WI38 (cell line): ENCODE measurements at regions not wholly inside any gene's neighbourhood (a gene's known extent, or its start where the extent isn't known, plus 50 kb on each side); places are given as distances from the start of the nearest gene placed in this dataset.

Experiments
- H3K4me3 ChIP-seq: 2 replicates; pipeline ENCODE4 v1.5.1; 2011; ENCODE audit warnings: low read depth, mild to moderate bottlenecking, control low read depth, low read length
- TF ChIP-seq, protein P1 (sequence below): IDR thresholded peaks from 2 replicates; pipeline ENCODE4 v1.5.1; 2012; ENCODE audit warnings: low read depth, mild to moderate bottlenecking, control low read depth, low read length

DNA sequence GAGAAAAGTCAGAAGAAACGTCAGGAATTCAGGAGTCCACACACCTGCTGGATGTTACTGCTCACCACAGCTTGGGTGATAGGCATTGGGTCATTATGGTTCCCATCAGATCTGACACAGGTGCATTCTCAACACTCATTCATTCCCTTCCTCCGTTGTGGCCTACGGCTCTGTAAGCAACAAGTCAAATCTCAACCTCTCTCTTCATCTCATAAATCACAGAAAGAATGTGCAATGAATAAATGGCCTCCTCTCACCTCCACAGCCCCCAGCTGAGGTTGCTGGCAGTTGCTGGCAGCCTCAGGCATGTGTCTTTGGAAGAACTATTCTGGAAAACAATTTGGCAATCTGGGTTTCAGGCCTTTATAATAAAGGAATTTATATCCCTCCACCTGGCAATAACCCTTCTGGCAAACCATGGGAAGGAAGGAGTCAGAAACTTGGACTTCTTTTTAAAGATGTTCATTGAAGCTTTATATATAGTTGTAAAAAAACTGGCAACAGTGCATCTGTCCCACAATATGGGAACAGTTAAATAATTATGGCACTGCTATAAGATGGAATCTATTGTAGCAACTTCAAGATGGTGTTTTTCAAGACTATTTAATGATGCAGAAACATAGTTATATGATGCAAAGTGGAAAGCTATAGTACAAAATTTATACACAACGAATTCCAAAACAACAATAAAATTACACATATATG, 175.4 kb downstream of the ANAPC1 start:
- TF ChIP-seq, protein P1, sequence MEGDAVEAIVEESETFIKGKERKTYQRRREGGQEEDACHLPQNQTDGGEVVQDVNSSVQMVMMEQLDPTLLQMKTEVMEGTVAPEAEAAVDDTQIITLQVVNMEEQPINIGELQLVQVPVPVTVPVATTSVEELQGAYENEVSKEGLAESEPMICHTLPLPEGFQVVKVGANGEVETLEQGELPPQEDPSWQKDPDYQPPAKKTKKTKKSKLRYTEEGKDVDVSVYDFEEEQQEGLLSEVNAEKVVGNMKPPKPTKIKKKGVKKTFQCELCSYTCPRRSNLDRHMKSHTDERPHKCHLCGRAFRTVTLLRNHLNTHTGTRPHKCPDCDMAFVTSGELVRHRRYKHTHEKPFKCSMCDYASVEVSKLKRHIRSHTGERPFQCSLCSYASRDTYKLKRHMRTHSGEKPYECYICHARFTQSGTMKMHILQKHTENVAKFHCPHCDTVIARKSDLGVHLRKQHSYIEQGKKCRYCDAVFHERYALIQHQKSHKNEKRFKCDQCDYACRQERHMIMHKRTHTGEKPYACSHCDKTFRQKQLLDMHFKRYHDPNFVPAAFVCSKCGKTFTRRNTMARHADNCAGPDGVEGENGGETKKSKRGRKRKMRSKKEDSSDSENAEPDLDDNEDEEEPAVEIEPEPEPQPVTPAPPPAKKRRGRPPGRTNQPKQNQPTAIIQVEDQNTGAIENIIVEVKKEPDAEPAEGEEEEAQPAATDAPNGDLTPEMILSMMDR, result no peak

DNA sequence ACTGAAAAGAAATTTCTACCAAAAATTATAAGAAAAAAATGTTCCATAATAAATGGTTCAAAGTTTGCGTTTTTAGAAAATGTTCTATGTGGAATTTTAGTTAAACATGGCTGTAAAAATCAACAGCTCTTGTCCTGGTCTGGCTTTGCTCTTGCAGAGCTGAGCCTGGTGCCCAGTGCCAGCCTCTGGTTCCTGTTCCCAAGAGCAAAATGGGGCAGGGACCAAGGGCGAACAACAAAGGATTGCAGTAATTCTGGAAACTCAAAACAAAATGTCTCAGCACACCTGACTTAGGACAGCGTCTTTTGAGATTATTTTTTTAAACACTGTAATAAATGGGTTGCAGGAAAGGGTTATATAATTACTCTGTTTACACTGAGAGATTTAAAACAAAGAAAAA, 174.7 kb downstream of the ANAPC1 start:
- TF ChIP-seq, protein P1, result no peak
- H3K4me3 ChIP-seq, result no peak overlapping the region

More for the DNA sequence above, 175.4 kb downstream of the ANAPC1 start:
- H3K4me3 ChIP-seq, result no peak overlapping the region

DNA sequence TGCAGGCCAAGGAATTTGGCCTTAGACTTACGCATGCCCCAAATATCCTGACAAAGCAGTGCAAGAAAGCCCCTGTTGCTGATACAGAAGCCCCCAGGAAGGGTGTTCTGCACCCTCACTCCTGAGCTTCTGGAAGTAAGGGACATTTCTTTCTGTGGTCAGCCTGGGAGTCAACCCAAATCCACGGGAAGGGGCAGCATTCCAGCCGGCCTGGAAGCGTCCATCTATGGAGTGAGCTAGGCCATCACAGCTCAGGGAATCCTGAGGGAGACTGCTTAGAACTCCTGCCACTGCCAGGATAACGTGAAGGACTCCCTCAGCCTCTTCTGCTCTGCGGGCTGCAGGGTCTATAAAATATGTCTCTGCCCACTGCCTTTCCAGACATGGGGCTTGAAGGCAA, 173.9 kb downstream of the ANAPC1 start:
- TF ChIP-seq, protein P1, result no peak

DNA sequence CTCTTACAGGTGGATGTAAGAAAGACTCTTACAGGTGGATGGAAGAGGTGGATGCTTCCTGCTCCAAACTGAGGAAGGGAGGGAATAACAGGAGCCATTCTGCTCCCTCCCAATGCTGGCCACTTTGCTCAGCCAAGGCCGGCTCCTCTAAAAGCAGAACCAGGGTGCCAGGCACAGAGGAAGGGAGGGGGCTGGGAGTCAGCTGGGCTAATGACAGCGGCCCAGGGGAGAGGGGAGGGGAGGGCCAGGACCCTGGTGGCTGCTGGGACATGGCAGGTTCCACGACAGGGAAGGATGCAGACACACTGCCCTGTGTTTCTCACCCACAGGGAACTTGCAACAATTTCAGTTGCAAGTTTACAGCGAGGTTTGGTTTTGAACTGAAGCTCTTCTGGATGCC, 173.4 kb downstream of the ANAPC1 start:
- TF ChIP-seq, protein P1, result no peak
- H3K4me3 ChIP-seq, result no peak overlapping the region

More for the DNA sequence above, 173.9 kb downstream of the ANAPC1 start:
- no peak overlapping the region for H3K4me3 ChIP-seq

DNA sequence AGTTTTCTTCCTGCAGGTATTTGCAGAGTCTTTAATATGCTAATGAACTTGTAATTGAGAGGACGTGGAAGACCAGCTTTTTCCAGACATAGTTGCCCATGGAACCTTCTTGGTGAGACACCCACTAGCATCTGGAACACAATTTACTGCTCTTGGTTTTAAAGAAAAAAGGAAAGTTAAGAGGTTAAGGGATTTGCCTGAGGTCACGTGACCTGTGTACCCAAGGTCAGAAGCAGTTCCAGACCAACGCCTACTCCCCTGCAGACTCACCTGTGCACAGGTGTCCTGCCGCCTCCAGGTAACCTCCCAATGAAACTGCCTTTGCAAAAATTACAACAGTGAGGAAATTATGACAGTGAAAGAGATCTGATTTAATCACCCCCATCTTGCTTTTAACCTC, 172.7 kb downstream of the ANAPC1 start:
- TF ChIP-seq, protein P1, result no peak
- no peak overlapping the region for H3K4me3 ChIP-seq

DNA sequence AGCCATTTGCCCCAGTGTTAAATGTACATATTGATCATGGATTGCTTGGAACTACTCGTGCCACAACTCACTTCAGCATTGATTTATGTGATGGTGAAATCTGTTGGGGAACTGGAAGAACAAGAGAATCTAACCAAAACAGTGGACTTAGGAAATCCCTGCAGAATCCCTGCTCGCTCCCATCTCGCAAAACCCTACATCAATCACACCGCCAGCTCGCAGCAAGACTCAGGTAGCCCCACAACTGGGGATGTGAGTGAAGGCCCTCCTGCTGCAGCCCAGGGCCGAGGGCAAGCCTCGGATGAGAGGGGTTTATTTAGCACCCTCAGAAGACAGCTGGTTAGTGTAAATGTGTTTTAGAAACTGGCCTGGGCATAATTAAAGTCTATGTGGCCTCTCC, 171.6 kb downstream of the ANAPC1 start:
- TF ChIP-seq, protein P1, result no peak
- H3K4me3 ChIP-seq, result no peak overlapping the region

DNA sequence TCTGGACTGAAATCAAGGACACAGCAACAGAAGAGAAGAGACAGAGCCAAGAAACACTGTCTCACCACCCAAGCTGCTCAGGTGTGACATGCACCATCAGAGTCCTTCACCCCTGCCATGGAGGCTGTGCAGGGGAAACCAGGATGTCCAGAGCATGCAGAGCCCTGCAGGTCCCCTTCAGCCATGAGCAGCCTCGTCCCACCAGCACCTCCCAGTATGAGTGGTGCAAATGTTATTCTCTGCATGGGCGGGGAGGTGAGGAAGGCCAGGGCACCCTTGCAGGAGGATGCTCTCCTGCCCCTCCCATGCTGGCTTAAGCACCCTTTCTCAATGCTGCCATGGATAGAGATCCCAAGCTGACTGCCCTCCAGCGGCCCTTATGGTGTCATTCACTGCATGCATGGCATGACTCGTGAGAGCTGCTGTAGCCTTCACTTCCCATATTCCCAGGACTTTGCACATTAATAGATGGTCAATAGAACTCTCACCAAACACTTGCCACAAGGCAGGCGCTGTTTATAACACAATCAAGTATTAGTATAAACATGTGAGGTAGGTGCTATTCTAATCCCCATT, 171.0 kb downstream of the ANAPC1 start:
- H3K4me3 ChIP-seq, result no peak overlapping the region
- TF ChIP-seq, protein P1, result no peak
